NT2/D1 (cell line): ENCODE measurements at regions not wholly inside any gene's neighbourhood (a gene's known extent, or its start where the extent isn't known, plus 50 kb on each side); places are given as distances from the start of the nearest gene placed in this dataset.

ENCODE experiments used
- SUZ12 ChIP-seq: IDR thresholded peaks from 2 replicates; pipeline ENCODE4 v1.6.1; 2011; ENCODE audit not compliant: insufficient read length, insufficient read depth; ENCODE audit errors: extremely low read depth
- YY1 ChIP-seq: IDR thresholded peaks from 2 replicates; pipeline ENCODE4 v1.6.1; 2011; ENCODE audit not compliant: insufficient read length, insufficient read depth

DNA sequence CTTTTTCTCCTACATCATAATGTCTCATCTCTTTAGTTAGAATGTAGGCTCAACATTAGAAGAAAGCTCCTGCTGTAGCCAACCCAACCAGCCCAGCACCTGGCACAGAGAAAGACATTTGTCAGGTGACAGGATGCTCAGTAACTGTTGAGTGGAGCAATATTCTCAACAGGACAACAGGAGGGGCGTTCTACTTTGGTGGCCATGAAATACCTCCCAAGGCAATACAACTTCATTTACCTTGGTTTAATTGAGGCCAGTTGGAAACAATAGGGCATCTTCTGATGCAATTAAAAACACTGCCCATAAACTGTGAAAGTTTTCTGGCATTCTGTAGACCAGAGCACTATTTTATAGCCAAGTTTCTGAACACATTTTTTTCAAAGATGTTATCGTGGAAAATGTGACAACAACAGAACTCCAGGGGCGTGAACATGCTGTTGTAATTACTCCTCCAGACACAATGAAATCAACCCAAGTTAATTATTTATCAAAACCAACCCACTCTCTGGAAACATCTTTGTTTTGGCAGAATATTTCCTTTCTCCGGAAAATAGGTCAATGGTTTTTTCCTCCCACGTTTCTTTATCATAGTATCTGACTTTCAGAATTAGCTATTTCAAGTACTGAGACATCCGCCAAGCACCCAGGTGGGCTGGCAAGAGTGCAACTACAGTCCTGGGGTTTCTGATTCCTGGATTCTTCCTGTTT, 538.1 kb downstream of the SOX6 start:
- TF ChIP-seq YY1 = no peak
- no peak for TF ChIP-seq SUZ12
